HG02840 (cell line): ENCODE measurements at regions not wholly inside any gene's neighbourhood (a gene's known extent, or its start where the extent isn't known, plus 50 kb on each side); places are given as distances from the start of the nearest gene placed in this dataset.
"Not testable (repeated sequence)": the region's sequence is repeated elsewhere in the genome, so short reads cannot be mapped to it uniquely, and the experiment has no call there.

Experiments
- ATAC-seq: cut with Tn5 transposase; IDR thresholded peaks from one replicate; pipeline ENCODE4 v1.9.1; 2021; ENCODE audit warnings: mild to moderate bottlenecking, moderate library complexity, moderate number of reproducible peaks; ENCODE audit not compliant: unreplicated experiment, low FRiP score

- not testable (repeated sequence) for ATAC-seq
These were observed 68.0 kb upstream of the CTBP2 start for GRCh38 chr10:125228245-125228940.

DNA sequence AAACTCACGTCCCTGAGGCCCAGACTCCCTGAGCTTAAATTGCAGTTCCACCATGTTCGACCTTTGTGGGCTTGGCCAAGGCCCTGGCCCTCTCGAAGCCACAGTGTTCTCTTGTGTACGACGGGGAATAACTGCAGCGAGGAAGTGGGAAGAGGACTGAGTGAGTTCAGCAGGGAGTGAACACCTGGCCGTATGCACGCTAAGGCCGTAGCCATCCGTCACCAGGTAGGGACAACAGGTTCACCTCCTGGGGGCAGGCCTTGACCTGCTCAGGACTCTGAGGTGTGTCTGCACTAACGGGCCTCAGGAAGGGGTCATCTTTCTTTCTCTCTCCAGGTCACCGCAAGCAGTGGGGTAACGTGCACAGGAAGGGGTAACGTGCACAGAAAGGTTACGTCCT, 67.2 kb upstream of the CTBP2 start:
- ATAC-seq: no peak

DNA sequence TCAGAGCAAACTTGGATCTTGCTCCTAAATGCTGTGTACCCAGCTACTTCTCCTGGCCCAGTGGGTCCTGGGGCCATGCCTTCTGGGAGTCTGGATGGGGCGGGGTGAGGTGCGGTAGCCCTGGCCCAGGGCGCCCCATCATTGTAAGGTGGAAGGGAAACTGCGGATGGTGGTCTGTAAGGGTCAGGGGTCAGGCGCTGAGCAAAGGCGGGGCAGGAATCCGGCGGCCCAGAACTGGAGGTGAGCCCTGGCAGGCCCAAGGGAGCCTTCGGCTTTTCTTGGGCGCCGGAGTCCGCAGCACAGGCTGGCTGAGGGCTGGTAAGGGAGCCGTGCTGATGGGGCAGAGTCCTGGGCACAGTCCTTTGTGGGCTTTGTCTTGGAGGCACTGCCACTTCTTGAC, 66.5 kb upstream of the CTBP2 start:
- ATAC-seq: no peak

DNA sequence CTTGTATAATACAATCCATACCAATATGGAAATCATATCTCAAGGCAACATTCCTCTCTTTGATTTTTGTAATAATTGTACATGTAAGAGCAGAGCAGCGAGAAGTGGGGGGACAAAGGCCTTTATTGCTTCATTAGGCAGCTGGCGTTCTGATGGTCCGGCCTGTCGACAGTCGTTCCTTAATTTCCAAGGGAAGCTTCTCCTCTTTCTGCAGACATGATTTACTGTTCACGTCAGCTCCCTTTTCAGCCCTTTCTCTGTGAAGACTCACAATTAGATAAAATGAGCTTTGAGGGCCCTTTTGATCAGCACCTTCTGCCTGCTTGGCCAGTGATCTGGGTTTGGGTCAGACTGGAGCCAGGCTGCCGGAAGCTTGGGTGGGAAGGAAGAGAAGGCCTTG, 65.6 kb upstream of the CTBP2 start:
- ATAC-seq: no peak

- ATAC-seq: no peak
These were observed 64.7 kb upstream of the CTBP2 start for GRCh38 chr10:125225051-125225450.

GRCh38 chr10:125222515-125223308, 62.3 kb upstream of the CTBP2 start:
- ATAC-seq: no peak

DNA sequence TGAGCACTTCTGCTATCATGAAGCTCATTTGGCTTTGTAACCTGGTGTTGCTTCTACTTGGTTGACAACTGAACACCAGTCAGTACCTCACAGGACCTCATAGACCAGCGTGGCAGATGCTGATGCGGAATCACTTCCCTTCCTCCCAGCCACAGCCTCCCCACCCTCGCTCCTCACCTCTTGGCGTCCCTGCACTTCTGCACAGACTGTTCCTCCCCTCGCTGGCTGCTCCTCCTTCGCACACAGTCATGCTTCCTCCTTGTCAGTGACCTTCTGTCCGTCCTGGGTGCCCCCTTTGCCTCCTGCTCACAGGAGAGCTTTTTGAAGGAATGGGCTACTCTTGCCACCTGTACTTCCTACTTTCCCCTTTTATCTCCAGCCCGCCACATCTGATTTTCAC, 61.4 kb upstream of the CTBP2 start:
- no peak for ATAC-seq

DNA sequence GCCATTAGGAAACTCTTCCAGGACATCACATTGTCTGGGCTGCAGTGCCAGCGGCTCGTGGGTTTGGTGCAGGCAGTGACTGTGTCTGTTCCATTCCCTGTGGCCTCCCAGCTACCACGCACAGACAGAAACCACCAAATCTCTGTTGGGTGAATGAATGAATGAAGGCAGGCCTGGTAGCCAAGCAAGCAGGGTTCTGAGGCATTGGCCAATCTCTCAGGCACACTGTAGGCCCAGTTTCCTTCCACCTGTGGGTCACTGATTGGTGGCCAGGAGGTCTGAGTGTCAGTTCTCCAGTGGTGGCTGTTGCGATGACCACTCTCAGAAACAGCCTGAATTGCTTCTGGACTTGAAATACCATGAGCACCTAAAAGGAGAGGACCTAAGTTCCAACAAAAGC, 59.4 kb upstream of the CTBP2 start:
- ATAC-seq: no peak

- ATAC-seq: no peak
These were observed 58.6 kb upstream of the CTBP2 start for GRCh38 chr10:125218967-125219366.

DNA sequence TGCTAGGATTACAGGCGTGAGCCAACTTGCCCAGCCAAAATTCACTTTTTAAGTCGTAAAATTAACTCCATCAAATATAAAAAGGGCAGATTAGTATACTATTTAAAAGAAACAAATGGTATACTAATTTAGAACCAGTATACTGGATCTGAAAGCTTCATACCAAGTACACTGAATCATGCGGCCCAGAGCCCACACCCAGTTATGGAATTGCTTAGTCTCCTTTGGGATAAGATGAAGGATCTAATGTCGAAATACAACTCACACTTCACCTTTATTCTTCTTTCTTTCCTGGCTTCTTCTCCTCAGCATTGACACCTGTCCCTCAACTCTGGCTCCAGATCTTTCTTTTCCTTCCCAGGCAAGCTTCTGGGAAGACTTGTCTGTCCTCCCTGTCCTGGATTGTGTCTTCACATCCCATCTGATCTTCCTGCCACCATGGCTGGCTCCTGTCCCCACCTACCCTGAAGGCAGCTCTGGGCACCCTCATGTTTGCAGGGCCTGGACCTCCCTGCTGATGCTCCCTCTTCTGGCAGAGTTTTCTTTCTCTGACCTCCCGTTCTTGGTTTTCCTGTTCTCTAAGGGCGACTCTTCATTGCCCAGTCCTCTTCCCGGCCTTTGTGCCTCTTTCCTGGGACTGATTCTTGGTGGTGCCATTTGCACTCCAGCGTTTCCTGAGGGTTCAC, 57.8 kb upstream of the CTBP2 start:
- no peak for ATAC-seq

DNA sequence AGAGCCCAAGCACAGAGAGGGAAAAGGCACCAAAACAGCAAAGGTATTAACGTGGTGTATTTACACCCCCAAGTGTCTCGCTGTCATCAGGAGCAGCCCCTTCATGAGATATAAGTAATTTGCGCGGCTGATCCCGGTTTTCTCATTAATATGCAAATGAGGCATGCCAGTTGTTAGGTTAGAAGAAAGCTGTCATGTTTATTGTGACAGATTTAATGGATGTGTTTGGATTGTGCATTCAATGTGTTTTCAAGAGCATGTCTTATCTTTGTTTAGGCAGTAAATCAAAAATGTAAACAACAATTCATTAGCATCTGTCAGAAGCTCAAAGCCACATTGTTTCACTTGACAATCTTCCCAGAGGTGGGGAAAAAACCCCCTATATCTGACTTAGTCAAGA, 56.5 kb upstream of the CTBP2 start:
- no peak for ATAC-seq

- no peak for ATAC-seq
These were observed 55.9 kb upstream of the CTBP2 start for GRCh38 chr10:125216309-125216708.

- ATAC-seq: no peak
These were observed 53.9 kb upstream of the CTBP2 start for GRCh38 chr10:125214283-125214570.

- ATAC-seq: no peak
These were observed 53.3 kb upstream of the CTBP2 start for GRCh38 chr10:125213541-125214282.

DNA sequence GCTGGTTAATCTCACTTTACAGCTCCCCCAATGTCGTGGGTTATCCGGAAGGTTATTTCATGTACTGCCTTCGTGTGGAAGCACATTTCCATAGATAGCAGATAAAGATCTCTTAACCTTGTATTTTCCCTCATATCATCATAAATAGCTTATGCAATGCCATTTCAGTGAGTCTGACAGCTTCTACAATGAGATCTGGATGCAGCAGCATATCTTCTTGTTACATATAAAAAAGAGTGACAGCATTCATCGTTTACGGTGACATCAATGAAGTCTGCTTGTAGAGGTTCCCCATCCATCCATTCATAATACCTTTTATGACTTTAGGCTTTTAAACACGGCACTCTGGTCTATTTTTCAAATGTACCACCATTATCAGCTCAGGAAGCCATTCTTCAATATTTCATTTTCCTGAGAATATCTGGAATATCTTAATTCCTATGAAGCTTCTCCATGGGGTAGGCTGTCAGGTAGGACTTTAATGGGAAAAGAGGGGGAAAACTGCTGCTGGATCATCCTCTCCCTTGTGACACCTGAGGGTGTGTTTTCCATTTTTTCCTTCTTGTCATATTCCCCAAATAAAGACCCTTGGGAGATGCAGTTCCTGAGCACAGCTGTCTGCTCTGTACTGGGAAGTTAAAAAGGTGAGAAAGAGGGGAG, 51.9 kb upstream of the CTBP2 start:
- ATAC-seq: no peak
